Activated T-cell treated with anti-CD3 and anti-CD28 coated beads for 48 hours (primary cell): ENCODE measurements at regions not wholly inside any gene's neighbourhood (a gene's known extent, or its start where the extent isn't known, plus 50 kb on each side); places are given as distances from the start of the nearest gene placed in this dataset.
"Not testable (repeated sequence)": the region's sequence is repeated elsewhere in the genome, so short reads cannot be mapped to it uniquely, and the experiment has no call there.

Experiments
- DNase-seq: peaks from one replicate; pipeline ENCODE4 v3.0.0-alpha.2; 2020; ENCODE audit warnings: low read depth

DNA sequence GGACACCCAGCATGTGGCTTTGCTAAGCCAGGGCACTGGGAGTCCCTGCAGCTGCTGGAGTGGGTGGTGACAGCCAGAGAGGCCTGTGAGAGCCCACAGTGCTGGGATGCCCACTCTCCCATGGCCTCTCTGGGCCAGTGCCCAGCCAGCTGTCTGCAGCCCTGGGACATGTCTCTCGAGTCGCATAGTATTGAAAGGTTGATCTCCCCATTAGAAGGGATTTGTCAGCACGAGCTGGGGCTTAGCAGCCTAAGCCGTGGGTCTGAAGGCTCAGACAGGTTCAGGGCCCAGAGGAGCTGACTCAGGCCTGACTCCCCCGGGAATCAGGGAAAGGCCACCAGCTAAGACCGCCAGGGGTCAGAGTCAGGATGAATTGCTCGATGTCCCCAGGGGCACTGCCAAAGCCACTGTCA is 53.5 kb downstream of the FOXD2 start:
- DNase-seq = no peak

DNA sequence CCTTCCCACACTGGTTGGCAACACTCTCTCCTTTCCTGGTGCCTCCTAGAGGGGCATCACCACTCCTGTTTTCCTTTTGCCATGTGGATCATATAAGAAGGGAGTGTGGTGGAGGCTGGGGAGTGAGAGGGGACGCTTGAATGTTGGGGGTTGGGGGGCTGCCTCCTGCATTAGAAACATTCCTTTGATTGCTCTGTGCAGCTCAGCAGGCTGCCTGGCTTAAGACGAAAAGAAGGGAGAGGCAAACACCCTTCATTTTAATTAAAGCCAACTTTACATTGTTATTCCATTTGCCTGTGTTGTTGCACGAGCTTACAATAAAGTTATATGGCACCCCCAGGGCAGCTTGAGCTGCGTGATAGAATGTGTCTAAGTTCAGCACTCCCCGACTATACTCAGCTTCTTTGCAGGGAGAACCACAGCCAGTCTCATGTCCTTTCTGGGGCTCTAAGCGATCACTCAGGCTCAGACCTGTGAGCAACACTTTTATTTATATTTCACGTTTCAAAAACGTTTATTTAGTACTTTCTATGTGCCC is 57.4 kb downstream of the FOXD2 start:
- DNase-seq = no peak

DNA sequence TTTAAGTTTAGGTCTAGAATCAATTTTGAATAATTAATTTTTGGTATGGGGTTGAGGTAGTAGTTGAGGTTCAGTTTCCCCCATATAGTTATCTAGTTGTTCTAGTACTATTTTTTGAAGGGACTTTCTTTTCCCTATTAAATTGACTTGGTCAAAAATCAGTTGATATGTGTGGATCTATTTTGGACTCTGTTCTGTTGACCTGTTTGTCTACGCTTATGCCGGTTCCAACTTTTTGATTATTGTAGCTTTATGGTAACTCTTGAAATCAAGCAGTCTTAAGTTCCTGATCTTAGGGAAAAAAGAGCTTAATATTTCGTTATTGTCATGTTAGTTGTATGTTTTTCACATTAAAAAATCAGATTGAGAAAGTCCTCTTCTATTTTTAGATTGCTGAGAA is 60.7 kb downstream of the FOXD2 start:
- no peak for DNase-seq

DNA sequence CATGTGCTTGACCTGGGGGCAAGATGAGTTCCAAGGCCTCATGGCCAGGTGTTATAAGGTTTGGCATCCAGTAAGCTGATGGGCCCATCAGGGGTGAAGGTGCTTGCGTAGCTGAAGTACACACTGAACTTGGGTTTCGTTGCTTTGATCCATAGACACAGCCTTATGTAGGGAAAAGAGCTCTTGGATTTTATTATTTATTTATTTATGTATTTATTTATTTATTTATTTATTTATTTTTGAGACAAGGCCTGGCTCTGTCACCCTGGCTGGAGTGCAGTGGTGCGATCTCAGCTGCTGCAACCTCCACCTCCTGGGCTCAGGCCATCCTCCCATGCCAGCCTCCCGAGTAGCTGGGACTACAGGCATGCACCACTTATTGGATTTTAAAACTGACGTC is 63.2 kb downstream of the FOXD2 start:
- DNase-seq = no peak

DNA sequence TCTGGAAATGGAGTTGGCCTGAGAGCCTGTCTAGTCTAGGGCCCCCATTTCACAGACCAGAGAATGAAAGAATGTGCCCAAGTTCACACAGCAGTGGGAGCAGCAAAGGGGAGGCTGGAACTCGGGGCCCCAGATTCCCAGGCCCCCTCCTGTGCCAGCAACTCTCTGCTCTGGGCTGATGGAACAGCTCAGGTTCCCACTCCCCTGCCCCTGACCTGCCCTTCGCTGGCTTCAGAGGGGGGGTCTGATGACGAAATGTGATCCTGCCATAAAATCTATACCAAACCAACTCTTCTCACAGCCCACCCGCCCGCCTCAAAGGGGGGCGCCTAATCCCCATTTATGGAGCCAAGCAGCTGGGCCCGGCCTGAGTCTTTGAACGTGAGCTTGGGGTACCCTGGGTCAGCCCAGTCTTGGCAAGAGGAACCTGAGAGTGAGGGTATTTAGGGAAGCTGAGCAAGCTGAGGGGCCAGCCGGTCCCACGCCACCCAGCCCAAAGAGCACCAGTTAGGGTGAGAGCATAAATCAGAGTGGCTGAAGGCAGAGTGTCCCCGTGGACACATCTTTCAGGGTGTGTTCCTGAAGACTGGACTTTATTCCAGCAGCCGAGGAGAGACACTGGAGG is 65.0 kb downstream of the FOXD2 start:
- no peak for DNase-seq

DNA sequence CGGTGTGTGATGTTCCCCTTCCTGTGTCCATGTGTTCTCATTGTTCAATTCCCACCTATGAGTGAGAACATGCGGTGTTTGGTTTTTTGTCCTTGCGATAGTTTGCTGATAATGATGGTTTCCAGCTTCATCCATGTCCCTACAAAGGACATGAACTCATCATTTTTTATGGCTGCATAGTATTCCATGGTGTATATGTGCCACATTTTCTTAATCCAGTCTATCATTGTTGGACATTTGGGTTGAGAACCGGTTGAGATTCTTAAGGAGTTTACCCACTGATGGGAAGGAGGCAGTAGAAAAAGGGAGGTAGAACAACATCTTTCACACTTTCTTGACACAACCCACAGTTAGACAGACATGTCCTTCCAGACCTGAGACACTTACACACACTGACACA is 67.0 kb downstream of the FOXD2 start:
- not testable (repeated sequence) for DNase-seq

DNA sequence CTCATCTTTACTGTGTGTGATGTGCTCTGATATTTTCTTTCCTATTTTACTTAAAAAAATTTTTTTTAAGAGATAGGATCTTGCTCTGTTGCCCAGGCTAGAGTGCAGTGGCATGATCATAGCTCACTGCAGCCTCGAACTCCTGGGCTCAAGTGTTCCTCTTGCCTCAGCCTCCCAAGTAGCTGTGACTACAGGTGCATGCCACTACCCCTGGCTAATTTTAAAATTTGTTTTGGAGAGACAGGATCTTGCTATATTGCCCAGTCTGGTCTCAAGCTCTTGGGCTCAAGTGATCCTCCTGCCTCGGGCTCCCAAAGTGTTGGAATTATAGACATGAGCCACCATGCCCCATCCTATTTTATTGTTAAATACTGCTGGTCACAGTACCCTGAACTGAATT is 67.4 kb downstream of the FOXD2 start:
- DNase-seq = no peak

DNA sequence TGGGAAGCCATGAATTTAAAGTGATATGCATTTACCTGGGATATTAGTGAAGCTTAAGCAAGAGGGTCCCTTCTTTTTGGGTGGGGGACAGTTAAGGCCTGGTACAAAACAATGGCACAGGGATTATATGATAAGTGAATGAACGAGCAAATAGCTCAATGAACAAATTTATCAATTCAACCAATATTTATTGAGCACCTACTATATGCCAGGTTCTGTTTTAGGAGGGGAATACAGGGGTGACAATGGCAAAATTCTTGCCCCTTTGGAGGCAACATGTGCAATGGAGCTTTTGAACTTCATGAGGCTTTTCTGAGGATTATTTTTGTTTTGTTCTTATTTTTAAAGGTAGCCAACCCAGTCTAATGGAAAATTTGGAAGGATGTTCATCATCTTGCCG is 68.2 kb downstream of the FOXD2 start:
- no peak for DNase-seq

DNA sequence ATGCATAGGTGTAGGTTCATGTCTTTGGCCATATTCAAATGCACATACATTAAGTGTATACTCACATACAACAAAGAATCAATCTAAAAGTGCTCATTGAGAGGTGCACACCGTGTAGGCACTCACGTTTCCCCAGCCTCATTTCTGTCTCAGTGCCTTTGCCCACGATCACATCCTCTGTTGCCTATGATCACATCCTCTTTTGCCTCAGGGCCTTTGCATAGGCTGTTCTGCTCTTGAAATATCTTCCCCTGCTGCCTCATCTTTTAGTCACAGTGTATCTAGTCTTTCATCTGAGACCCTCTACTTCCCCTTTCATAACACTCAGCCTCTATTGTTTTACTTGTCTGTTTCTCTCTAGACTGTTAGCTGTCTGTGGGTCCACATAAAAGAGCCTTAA is 69.3 kb downstream of the FOXD2 start:
- no peak for DNase-seq

DNA sequence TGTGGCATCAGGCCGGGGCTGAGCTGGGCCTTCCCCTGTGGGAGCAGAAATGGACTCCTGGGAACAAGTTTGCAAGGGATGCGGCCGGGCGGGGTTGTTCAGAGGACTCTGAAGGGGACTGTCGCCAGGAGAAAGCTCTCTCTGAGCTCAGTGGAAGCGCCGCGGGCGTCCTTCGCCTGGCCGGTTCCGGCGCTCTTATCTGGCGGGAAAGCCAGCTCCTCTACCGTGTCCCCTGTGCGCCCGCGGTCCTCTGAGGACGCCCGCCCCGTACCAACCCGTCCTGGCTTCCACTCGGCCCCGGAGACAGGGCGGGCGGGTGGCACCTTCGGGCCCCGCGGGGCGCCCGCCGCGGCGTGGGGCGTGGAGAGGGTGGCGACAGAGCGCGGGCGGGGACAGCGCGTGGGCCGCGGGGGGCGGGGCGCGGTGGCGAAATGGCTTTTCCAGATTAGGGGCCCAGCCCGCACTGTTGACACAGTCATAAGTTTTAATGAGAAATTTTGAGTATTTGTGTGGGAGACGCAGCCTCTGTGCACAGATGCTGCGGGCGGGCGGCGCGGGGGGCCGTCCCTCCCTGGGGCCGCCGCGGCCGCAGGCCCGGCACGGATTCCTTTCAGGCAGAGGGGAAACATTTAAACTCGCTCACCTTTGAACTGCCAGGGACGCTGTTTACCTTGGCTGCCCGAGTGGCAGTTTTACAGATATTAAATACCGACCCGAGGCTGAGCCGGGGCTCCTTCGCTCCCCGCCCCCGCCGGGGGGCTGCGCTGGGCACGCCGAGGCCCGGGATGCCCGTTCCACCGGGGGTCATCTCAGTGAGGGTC is 70.2 kb downstream of the FOXD2 start:
- peak; percentile 35 for DNase-seq

DNA sequence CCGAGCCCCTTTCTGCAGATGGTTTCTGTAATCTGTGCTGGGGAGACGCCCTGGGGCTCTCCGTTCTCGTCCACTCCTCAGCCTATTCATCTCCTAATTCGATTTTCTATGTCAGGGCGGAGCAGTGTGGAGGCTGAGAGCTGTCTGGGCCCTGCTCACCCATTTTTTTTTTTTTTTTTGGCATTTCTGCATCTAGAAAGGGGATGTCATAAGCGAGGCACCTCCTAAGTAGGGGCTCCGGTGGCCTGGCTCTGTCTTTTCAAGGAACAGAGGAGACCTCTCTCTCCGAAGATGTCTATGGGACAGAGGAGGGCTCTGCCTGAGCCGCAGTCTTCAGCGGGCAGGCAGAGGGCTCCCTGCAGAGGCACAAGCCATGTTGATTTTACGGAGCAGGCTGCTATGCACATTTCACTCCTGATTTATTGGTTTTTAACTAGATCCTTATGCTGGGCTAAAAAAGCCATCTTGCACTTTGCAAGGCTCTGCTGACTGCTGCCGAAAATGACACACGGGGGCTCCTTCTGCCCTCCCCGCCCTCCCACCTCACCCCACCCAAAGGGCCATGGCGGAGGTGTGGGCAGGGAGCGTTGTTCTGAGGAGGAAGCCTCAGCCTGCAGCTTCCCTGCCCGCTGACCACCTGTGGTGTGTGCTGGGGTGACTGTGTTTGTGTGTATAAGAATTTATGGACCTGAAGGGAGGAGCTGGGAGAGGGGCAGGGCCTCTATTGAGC is 71.0 kb downstream of the FOXD2 start:
- DNase-seq = no peak

DNA sequence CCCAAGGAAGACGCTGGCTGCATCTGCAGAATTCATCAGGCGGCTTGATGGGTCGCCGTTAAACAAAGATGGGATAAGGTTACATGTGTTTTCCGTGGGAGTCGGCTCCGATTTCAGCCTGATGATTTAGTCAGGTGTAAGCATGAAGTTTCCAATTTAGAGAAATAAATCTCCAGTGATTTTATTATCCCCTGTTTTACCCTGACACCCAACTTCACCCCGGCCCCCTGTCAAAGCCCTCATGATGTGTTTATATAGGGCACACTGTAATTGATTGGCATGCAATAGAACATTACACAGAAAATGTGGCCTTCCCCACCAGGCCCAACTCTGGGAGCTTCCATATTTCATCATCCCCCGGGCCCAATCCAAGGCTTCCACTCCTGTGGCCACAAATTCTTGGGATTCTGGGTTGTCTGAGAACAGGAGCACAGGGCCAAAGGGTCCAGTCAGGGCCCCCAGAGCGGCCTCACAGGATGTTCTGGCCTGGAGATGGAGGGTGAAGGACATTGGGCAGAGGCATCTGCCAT is 72.5 kb downstream of the FOXD2 start:
- no peak for DNase-seq

DNA sequence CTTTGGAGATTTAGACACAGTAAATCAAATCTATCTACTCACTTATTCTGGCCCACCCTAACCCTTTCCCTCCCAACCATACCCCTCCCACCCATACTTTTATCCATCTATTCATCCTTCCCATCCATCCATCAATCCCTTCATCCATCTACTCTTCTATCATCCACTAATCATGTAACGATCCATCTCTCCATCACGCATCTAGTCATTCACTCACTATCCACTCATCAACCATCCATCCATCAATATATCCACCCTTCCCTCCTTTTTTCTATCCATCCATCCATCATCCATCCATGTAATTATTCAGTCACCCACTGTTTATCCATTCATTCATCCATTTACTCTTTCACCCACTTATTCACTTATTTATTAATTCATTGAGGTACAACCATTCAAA is 74.0 kb downstream of the FOXD2 start:
- no peak for DNase-seq

DNA sequence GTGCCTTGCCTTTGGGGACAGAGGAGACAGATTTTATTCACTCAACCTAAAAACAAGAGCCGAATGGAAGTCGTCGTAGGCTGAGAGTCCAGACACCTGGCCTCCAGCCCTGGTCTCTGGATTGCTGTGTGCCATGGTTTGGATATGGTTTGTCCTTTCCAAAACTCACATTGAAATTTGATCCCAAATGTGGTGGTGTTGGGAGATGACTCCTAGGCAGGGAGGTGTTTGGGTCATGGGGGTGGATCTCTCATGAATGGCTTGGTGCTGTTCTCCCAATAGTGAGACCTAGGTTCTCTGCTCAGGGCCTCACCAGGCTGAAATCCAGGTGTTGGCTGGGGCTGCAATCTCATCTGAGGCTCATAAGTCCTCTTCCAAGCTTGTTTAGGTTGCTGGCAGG is 75.5 kb downstream of the FOXD2 start:
- no peak for DNase-seq

DNA sequence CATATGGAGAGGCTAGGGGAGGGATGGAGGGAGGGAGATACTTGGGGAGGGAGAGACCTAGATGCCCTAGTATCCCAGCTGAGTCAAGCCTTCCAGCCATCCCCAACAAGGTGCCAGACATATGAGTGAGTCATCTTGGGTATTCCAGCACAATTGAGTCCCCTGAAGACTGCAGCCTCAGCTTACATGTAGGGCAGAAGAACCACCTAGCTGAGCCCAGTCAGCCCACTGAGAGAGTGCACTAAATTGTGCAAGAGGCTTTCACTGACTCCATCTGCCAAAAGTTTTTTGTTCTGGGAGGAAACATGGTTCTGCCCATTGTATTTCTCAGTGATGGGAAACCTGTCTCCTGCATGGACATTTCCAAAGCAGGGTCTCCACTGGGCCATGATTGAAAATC is 76.4 kb downstream of the FOXD2 start:
- no peak for DNase-seq

DNA sequence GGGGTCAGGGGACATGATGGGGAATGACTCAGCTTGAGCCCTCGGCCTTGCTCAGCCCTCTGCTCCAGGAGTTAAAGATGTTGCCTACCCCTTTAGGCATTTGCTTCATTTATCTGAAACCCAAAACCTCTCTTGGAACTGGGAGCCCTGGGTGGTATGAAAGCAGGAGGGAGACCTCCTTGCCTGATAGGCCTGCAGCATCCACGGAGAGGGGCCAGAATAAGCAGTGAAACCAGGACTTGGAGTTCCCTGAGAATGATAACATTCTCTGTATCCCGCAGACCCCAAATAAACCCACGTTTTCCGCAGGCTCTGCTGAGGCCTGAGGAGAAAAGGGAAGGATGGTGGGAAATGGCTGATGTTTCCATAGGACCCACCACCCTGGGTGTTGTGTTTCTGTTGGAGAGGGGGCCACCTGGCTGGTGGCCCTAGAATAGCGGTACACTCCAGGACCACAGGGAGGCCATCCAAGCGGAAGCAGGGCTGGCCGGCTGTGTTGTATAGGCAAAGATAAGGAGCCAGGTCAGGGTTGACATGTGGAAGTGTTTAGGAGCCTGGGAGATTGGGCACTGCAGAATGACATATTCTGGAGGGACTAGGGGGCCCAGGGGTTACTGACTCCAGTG is 77.4 kb downstream of the FOXD2 start:
- no peak for DNase-seq

DNA sequence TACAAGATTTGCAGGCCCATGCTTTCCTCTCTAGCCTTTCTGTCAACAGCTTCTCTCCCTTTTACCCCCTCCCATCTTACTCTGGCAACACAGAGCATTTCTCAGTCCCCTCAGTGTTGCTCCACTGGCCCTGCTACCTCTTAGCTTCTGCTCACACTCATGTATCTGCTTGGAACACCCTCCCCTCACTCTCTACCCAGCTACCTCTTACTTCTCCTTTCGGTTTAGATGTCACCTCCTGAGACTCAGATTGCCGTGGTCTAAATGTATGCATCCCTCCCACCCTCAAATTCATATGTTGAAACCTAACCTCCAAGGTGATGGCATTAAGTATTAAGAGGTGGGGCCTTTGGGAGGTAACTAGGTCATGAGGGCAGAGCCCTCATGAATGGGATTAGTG is 80.1 kb downstream of the FOXD2 start:
- DNase-seq = no peak

DNA sequence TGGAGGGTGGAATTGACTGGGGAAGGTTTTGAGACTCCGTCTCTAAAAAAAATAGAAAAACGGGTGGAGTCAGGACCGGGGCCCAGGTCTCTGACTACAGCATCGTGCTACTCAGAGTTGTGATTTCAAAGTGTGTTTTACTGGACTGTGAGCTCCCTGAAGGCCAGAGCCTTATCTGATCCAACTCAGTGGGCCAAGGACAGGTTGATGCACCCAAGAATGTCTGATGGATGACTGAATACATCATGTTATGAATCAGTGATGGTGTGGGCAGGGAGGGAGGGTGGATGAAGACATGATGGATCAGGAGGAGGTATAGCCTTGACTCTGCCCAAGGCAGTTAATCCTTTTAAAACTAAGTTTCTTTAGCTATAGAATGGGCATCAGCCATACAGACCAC is 81.6 kb downstream of the FOXD2 start:
- no peak for DNase-seq

DNA sequence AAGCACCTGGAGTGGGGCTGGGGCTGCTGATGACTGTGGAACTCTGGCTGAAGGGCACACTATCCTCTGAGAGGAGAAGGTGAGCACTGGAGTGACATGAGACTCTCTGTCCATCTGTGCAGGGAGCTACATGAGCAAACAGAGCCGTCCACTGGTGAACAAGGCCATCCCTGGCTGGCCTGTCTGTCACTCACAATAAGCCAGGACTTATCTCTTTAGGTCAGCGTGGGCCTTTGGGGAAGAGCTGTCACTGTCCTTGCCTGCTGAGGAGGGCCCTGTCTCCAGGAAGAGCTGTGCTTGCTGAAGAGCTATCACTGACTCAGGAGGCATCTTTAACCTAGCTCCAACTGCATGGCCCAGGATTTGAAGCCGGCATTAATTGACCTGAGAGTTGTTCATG is 82.1 kb downstream of the FOXD2 start:
- no peak for DNase-seq

DNA sequence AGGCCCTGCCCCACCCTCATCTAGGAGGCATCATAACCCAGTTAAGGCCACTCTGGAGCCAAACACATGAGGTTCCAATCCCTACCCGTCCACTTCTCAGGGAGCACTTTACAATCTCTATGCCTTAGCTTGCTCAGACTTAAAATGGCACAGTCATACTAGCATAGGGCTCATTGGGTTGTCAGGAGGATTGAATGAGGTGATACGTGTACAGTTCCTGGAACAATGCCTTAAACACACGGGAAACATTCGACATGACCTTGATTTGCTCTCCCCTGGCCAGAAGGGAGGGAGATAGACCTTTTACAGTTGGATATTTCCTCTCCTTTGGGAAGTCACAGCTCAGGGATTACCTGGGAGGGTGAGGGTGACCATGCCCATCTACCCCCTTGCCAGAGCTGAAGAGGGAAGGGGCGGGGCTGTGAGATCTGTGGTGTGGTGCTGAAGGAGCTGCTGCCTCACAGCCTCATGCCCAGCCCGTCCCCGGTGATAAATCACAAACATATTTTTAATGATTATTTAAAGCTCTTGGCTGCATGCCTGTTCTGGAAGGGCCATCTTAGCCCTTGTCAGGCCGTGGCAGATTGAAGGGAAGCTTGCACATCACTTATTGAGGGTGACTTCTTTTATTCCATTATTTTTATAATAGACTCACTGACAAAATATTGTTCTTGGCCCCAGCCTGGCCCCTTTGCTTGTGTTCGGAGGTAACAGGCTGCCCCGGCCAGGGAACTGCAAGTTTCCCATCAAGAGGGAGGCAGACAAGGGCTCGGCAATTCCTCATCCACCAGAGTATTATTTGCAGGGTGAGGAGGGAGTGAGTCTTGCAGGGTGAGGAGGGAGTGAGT is 83.4 kb downstream of the FOXD2 start:
- no peak for DNase-seq
